HG02759 (cell line): ENCODE measurements at regions not wholly inside any gene's neighbourhood (a gene's known extent, or its start where the extent isn't known, plus 50 kb on each side); places are given as distances from the start of the nearest gene placed in this dataset.

Experiments
- ATAC-seq: cut with Tn5 transposase; IDR thresholded peaks from one replicate; pipeline ENCODE4 v1.9.1; 2021; ENCODE audit warnings: mild to moderate bottlenecking, moderate library complexity; ENCODE audit not compliant: unreplicated experiment

- no peak for ATAC-seq
These were observed 64.6 kb upstream of the FOXN2 start for GRCh38 chr2:48249631-48250473.

DNA sequence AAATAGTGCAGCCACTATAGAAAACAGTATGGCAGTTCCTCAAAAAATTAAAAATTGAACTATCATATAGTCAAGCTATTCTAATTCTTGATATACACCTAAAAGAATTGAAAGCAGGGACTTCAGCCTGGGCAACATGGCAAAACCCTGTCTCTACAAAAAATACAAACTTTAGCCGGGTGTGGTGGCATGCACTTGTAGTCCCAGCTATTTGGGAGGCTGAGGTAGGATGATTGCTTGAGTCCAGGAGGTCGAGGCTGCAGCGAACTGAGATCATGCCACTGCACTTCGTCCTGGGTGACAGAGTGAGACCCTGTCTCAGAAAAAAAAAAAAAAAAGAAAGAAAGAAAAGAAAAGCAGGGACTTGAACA is 64.0 kb upstream of the FOXN2 start:
- no peak for ATAC-seq

DNA sequence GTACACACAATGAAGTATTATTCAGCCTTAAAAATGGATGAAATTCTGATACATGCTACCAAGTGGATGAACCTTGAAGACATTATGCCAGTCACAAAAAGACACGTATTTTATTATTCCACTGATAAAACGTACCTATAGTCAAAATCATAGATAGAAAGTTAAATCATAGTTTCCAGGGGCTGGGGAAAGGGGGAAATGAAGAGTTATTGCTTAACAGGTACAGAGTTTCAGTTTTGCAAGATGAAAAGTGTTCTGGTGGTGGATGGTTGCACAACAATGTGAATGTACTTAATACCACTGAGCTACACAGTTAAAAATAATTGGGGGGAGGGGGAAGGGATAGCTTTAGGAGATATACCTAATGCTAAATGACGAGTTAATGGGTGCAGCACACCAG is 63.5 kb upstream of the FOXN2 start:
- no peak for ATAC-seq

- ATAC-seq = no peak
These were observed 62.9 kb upstream of the FOXN2 start for GRCh38 chr2:48251437-48252148.

DNA sequence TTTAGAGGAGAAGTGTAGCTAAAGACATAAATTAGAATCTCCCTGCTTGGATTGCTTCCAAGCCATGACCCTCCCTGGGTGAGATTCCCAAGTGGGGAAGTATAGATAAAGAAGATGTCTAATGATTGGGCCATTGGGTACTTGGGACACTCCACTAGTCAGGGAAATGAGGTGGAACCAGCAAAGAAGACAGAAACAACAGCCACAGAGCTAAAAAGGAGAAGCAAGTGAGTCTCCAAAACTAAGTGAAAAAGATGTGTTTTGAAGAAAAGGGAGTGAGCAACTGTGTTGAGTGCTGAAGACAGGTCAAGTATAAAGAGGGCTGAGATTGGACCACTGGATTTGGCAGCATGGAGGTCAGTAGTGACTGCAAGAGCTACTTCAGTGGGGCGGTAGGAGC is 61.2 kb upstream of the FOXN2 start:
- ATAC-seq = no peak

DNA sequence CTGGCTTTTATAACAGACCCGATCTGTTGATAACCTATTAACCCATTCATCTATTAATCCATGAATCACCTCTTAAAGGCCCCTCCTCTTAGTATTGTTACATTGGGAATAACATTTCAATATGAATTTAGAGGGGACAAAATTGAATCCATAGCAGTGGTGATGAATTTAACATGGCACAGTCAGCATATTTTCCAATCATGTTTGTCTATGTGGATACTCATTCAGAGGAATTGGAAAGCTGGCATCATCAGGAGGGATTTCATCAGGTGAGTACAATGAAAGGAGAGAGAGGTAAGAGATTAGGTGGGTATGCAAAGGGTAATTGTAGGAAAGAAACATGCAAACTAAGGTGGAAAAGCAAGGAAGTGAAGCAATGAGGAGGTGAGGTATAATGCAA is 59.6 kb upstream of the FOXN2 start:
- no peak for ATAC-seq

- no peak for ATAC-seq
These were observed 57.0 kb upstream of the FOXN2 start for GRCh38 chr2:48257456-48257855.

DNA sequence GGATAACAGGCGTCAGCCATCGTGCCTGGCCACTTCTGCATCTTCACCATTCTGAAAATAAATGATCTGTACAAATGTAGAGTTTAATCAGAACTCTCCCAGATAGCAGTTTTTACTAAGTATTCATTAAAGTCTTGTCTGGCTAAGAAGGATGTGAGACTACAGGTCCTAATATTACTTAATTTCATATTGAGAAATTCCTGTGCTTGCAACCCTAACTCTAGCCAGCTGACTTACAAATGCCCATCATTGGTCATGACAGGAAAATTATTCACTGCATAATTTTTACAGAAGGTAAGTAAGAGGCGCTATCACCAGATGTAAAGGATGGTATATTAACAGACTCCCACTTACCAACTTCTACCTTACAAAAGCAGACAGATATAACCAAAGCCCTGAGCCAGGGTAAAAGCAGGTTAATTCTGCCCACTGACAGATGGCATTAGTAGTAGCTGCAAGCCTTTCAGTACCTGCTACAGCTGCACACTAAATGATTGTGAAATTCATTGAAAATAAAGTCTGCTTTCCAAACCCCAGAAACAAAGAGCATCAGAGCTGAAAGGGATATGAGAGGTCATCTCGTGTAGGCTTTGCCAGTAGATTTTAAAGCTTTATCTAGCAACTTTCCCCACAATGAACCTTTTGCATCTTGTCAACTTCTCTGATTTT is 55.9 kb upstream of the FOXN2 start:
- ATAC-seq = no peak

DNA sequence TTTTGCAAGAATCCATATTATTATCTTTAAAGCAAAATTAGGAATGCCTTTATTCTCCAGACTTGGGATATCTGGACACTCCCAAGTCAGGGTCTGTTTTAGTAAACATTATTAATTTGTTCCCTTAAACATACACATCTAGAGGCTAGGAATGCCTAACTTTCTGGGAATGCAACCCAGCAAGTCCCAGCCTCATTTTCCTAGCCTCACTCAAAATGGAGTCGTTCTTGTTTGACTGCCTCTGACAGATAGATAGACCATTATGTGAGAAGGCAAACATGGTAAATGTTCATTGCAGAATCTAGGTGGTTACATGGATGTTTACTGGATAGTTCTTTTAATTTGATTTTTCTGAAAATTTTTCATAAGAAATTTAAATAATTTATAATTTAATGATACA is 54.7 kb upstream of the FOXN2 start:
- no peak for ATAC-seq

GRCh38 chr2:48264627-48265026 is 49.9 kb upstream of the FOXN2 start:
- no peak for ATAC-seq
